HEK293T (cell line): ENCODE measurements at regions not wholly inside any gene's neighbourhood (a gene's known extent, or its start where the extent isn't known, plus 50 kb on each side); places are given as distances from the start of the nearest gene placed in this dataset.

Source experiments
- CTCF ChIA-PET: fragments of 350-600 bp; formaldehyde crosslinking; extraction: SDS; loops from one replicate; lab custom pipeline; 2021; ENCODE audit warnings: antibody characterized with exemption, inconsistent platforms; lab: Yijun Ruan, JAX
- POLR2A ChIA-PET: fragments of 350-600 bp; formaldehyde crosslinking; extraction: SDS; loops from one replicate; lab custom pipeline; 2020; ENCODE audit warnings: antibody characterized with exemption, inconsistent platforms; lab: Yijun Ruan, JAX
- DNase-seq: peaks from one replicate; pipeline ENCODE4 v3.0.0; 2012; ENCODE audit warnings: mixed read lengths; ENCODE audit errors: extremely low spot score
- ARNT ChIP-seq: fragments of 450-650 bp; IDR thresholded peaks from 2 replicates; pipeline ENCODE4 v1.6.1; 2017; ENCODE audit warnings: mild to moderate bottlenecking
- BHLHE40 ChIP-seq: fragments of 450-650 bp; IDR thresholded peaks from 2 replicates; pipeline ENCODE4 v1.6.1; 2016; ENCODE audit warnings: mild to moderate bottlenecking, moderate library complexity, borderline replicate concordance
- CTBP1 ChIP-seq: fragments of 450-650 bp; IDR thresholded peaks from 2 replicates; pipeline ENCODE4 v1.6.1; 2016; ENCODE audit warnings: borderline replicate concordance
- ELF4 ChIP-seq: fragments of 450-650 bp; IDR thresholded peaks from 2 replicates; pipeline ENCODE4 v1.6.1; 2017; ENCODE audit warnings: antibody characterized with exemption
- FOXA1 ChIP-seq: fragments of 450-650 bp; IDR thresholded peaks from 2 replicates; pipeline ENCODE4 v1.6.1; 2016; ENCODE audit warnings: mild to moderate bottlenecking
- FOXK2 ChIP-seq: fragments of 450-650 bp; IDR thresholded peaks from 2 replicates; pipeline ENCODE4 v1.6.1; 2016; ENCODE audit warnings: mild to moderate bottlenecking
- FOXM1 ChIP-seq: fragments of 450-650 bp; IDR thresholded peaks from 2 replicates; pipeline ENCODE4 v1.6.1; 2017; ENCODE audit warnings: mild to moderate bottlenecking, borderline replicate concordance
- HDGF ChIP-seq: fragments of 450-650 bp; IDR thresholded peaks from 2 replicates; pipeline ENCODE4 v1.6.1; 2017; ENCODE audit warnings: antibody characterized with exemption, borderline replicate concordance
- L3MBTL2 ChIP-seq: fragments of 450-650 bp; conservative IDR thresholded peaks from 2 replicates; pipeline ENCODE4 v1.6.1; 2016; ENCODE audit warnings: mild to moderate bottlenecking
- LEF1 ChIP-seq: fragments of 450-650 bp; IDR thresholded peaks from 2 replicates; pipeline ENCODE4 v1.6.1; 2017; ENCODE audit warnings: mild to moderate bottlenecking, borderline replicate concordance
- NFRKB ChIP-seq: fragments of 450-650 bp; IDR thresholded peaks from 2 replicates; pipeline ENCODE4 v1.6.1; 2016; ENCODE audit warnings: mild to moderate bottlenecking, moderate library complexity
- PKNOX1 ChIP-seq: fragments of 450-650 bp; IDR thresholded peaks from 2 replicates; pipeline ENCODE4 v1.6.1; 2016
- SP1 ChIP-seq: fragments of 450-650 bp; IDR thresholded peaks from 2 replicates; pipeline ENCODE4 v1.6.1; 2017
- SUZ12 ChIP-seq: fragments of 450-650 bp; IDR thresholded peaks from 2 replicates; pipeline ENCODE4 v1.6.1; 2016; ENCODE audit warnings: mild to moderate bottlenecking
- TARDBP ChIP-seq: fragments of 450-650 bp; IDR thresholded peaks from 2 replicates; pipeline ENCODE4 v1.6.1; 2016
- ZNF384 ChIP-seq: fragments of 450-650 bp; IDR thresholded peaks from 2 replicates; pipeline ENCODE4 v1.6.1; 2016

GRCh38 chr5:56659971-56660370, 155.4 kb upstream of the MAP3K1 start:
- ChIA-PET CTCF (no interaction called here), POLR2A (no interaction called here)
- TF ChIP-seq FOXA1: no peak
- DNase-seq: no peak

- ChIA-PET POLR2A (no interaction called here), CTCF (no interaction called here)
- TF ChIP-seq ARNT (no peak), CTBP1 (no peak), SUZ12 (no peak), HDGF (no peak), PKNOX1 (no peak), FOXM1 (no peak), LEF1 (no peak), BHLHE40 (no peak), ZNF384 (no peak), SP1 (no peak), FOXA1 (no peak), NFRKB (no peak)
- DNase-seq: no peak
Observed at GRCh38 chr5:56658972-56659371, 156.4 kb upstream of the MAP3K1 start.

GRCh38 chr5:56656846-56657726, 158.3 kb upstream of the MAP3K1 start:
- no peak for DNase-seq
- TF ChIP-seq LEF1 (no peak), ARNT (no peak), L3MBTL2 (no peak)
- POLR2A ChIA-PET: no interaction called here
- CTCF ChIA-PET: no interaction called here

GRCh38 chr5:56651893-56652292, 163.5 kb upstream of the MAP3K1 start:
- CTCF ChIA-PET: no interaction called here
- POLR2A ChIA-PET: no interaction called here
- TF ChIP-seq LEF1 (no peak), ELF4 (no peak), SUZ12 (no peak), PKNOX1 (no peak), FOXA1 (no peak), CTBP1 (no peak), FOXK2 (no peak), TARDBP (no peak), ARNT (no peak), SP1 (no peak), HDGF (no peak), ZNF384 (no peak)
- DNase-seq: no peak

- TF ChIP-seq ZNF384: no peak
- no peak for TF ChIP-seq PKNOX1
- TF ChIP-seq FOXM1: no peak
- no peak for TF ChIP-seq ARNT
- TF ChIP-seq LEF1: no peak
- no peak for TF ChIP-seq ELF4
- no peak for TF ChIP-seq L3MBTL2
- TF ChIP-seq CTBP1: no peak
- TF ChIP-seq SP1: no peak
- TF ChIP-seq BHLHE40: no peak
- no peak for TF ChIP-seq HDGF
- no peak for TF ChIP-seq SUZ12
- TF ChIP-seq TARDBP: no peak
- TF ChIP-seq FOXA1: no peak
- no peak for TF ChIP-seq NFRKB
- CTCF ChIA-PET: no interaction called here
- POLR2A ChIA-PET: no interaction called here
- DNase-seq: no peak
Observed at GRCh38 chr5:56650386-56650785, 165.0 kb upstream of the MAP3K1 start.

GRCh38 chr5:56649569-56649968, 165.8 kb upstream of the MAP3K1 start:
- no peak for DNase-seq
- ChIA-PET POLR2A (no interaction called here), CTCF (no interaction called here)
- no peak for TF ChIP-seq CTBP1
- no peak for TF ChIP-seq NFRKB
- no peak for TF ChIP-seq PKNOX1
- TF ChIP-seq ZNF384: no peak
- TF ChIP-seq FOXA1: no peak
- no peak for TF ChIP-seq HDGF
- no peak for TF ChIP-seq ELF4
- no peak for TF ChIP-seq FOXM1
- no peak for TF ChIP-seq SP1
- no peak for TF ChIP-seq BHLHE40
- no peak for TF ChIP-seq TARDBP
- no peak for TF ChIP-seq LEF1
- no peak for TF ChIP-seq FOXK2
- no peak for TF ChIP-seq SUZ12
